Right lobe of liver (tissue), 4 donors: ENCODE measurements at regions not wholly inside any gene's neighbourhood (a gene's known extent, or its start where the extent isn't known, plus 50 kb on each side); places are given as distances from the start of the nearest gene placed in this dataset.

Source experiments
- POLR2A ChIP-seq: fragments of 450-650 bp; IDR thresholded peaks from one replicate; pipeline ENCODE4 v1.6.1; 2017; ENCODE audit warnings: antibody characterized with exemption, mild to moderate bottlenecking
- TF ChIP-seq, protein P1 (sequence below), 4 donors: fragments of 200-600 bp in 3 of 4; fragments of 450-650 bp in 1 of 4; IDR thresholded peaks; one replicate each; pipeline versions ENCODE4 v1.5.1 to v1.8.0; 2016 to 2022; ENCODE audit warnings: antibody characterized with exemption in 4 of 4, mild to moderate bottlenecking in 2 of 4
- donor health status: DM: no; HTN: no; CAD: no.
- donor health status: DM: no; HTN: no; CAD: no.
- donor health status: DM: no; HTN: yes; CAD: no.

GRCh38 chr3:187799942-187800641 is 54.8 kb upstream of the BCL6 start:
- TF ChIP-seq, protein P1, sequence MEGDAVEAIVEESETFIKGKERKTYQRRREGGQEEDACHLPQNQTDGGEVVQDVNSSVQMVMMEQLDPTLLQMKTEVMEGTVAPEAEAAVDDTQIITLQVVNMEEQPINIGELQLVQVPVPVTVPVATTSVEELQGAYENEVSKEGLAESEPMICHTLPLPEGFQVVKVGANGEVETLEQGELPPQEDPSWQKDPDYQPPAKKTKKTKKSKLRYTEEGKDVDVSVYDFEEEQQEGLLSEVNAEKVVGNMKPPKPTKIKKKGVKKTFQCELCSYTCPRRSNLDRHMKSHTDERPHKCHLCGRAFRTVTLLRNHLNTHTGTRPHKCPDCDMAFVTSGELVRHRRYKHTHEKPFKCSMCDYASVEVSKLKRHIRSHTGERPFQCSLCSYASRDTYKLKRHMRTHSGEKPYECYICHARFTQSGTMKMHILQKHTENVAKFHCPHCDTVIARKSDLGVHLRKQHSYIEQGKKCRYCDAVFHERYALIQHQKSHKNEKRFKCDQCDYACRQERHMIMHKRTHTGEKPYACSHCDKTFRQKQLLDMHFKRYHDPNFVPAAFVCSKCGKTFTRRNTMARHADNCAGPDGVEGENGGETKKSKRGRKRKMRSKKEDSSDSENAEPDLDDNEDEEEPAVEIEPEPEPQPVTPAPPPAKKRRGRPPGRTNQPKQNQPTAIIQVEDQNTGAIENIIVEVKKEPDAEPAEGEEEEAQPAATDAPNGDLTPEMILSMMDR (IDR thresholded peaks at IDR 0.05), result no peak
- TF ChIP-seq POLR2A, result no peak
